ENCODE measurements at regions not wholly inside any gene's neighbourhood (a gene's known extent, or its start where the extent isn't known, plus 50 kb on each side); places are given as distances from the start of the nearest gene placed in this dataset.
A peak's percentile ranks its signal among the peaks of the same experiment; 100 is the strongest.

GRCh38 chr9:134539586-134540194 lies 101.9 kb upstream of the COL5A1 start:
- Histone ChIP-seq H3K27ac (ENCODE audit: insufficient read depth, low read length) (no peak overlapping the region), H3K27me3 (ENCODE audit: control insufficient read depth, insufficient read depth, low read length) (no peaks in the 10 kb centered on the region), H3K79me2 (ENCODE audit: control insufficient read depth, insufficient read depth, low read length) (no peaks in the 10 kb centered on the region), H4K20me1 (ENCODE audit: control insufficient read depth, extremely low read depth, insufficient read depth, low read length) (no peaks in the 10 kb centered on the region), H3K4me3 (replicated peaks in 1 of 4; ENCODE audit: control extremely low read depth in 1 of 4, insufficient read depth in 1 of 4, low read depth in 3 of 4, low read length in 4 of 4) (no peak overlapping the region), H3K9me3 (ENCODE audit: control insufficient read depth, insufficient read depth, low read depth, low read length) (no peaks in the 10 kb centered on the region), H2AFZ (ENCODE audit: low read length) (no peak overlapping the region), H3K9ac (ENCODE audit: insufficient read depth, low read length) (no peak overlapping the region), H3K4me2 (ENCODE audit: extremely low read depth, insufficient read depth, low read length) (no peak overlapping the region), H3K4me1 (ENCODE audit: control insufficient read depth, extremely low read depth, insufficient read depth, low read length) (peaks cover 16% of the 10 kb centered on the region), H3K36me3 (ENCODE audit: control insufficient read depth, insufficient read depth, low read length) (no peaks in the 10 kb centered on the region)
- DNase-seq (ENCODE audit: low read depth in 2 of 2), result peak in 1 of 2 donors; percentile 43
- TF ChIP-seq EZH2 (IDR thresholded peaks at IDR 0.05; ENCODE audit: low read length, missing control alignments), result no peak
- TF ChIP-seq, protein P1, sequence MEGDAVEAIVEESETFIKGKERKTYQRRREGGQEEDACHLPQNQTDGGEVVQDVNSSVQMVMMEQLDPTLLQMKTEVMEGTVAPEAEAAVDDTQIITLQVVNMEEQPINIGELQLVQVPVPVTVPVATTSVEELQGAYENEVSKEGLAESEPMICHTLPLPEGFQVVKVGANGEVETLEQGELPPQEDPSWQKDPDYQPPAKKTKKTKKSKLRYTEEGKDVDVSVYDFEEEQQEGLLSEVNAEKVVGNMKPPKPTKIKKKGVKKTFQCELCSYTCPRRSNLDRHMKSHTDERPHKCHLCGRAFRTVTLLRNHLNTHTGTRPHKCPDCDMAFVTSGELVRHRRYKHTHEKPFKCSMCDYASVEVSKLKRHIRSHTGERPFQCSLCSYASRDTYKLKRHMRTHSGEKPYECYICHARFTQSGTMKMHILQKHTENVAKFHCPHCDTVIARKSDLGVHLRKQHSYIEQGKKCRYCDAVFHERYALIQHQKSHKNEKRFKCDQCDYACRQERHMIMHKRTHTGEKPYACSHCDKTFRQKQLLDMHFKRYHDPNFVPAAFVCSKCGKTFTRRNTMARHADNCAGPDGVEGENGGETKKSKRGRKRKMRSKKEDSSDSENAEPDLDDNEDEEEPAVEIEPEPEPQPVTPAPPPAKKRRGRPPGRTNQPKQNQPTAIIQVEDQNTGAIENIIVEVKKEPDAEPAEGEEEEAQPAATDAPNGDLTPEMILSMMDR (conservative IDR thresholded peaks at IDR 0.05 in 1 of 2, IDR thresholded peaks at IDR 0.05 in 1 of 2; ENCODE audit: low read depth in 1 of 2, low read length in 2 of 2), result no peak

DNA sequence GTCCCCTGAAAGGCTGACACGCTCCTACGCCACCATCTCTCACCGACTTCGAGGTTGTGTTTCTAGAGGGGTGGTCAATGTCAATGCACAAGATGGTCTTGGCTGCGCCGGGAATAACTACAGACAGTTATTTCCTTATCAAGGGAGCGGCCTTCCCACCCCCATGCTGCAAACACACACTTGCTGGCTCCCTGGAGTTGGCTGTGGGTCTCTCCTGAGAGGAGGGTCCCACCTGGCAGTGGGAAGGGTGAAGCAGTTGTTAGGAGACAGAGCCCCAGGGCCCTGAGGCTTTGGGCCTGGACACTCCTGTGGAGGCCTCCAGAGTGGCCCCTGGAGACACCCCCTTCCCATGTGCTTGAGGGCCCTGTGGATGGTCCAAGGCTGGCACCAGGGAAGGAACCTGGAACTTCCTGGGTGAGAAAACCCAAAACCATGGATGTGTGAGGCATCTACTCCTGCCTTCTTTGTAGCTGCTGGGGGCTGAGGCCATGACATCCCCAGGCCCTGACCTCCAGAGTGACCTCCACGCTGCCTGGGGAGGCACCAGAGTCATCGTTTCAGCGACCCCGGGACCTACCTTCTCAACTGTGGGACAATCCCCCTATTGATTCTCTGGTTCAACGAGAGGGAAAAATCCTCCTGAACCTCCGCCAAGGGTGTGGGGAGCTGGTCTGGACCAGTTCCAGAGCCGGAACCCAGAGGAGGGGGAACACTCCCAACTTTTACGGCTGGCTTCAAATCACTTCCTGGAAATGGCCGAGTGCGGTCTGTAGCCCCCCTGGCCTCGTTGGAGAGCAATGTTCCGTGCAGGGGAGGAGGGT lies 101.1 kb upstream of the COL5A1 start:
- TF ChIP-seq, protein P1 (conservative IDR thresholded peaks at IDR 0.05 in 1 of 2, IDR thresholded peaks at IDR 0.05 in 1 of 2; ENCODE audit: low read depth in 1 of 2, low read length in 2 of 2), result no peak
- no peak for TF ChIP-seq EZH2 (IDR thresholded peaks at IDR 0.05; ENCODE audit: low read length, missing control alignments)
- H3K79me2 ChIP-seq (ENCODE audit: control insufficient read depth, insufficient read depth, low read length), result no peaks in the 10 kb centered on the region
- no peaks in the 10 kb centered on the region for H3K9me3 ChIP-seq (ENCODE audit: control insufficient read depth, insufficient read depth, low read depth, low read length)
- H3K9ac ChIP-seq (ENCODE audit: insufficient read depth, low read length), result no peak overlapping the region
- H3K27me3 ChIP-seq (ENCODE audit: control insufficient read depth, insufficient read depth, low read length), result no peaks in the 10 kb centered on the region
- H3K36me3 ChIP-seq (ENCODE audit: control insufficient read depth, insufficient read depth, low read length), result no peaks in the 10 kb centered on the region
- H4K20me1 ChIP-seq (ENCODE audit: control insufficient read depth, extremely low read depth, insufficient read depth, low read length), result no peaks in the 10 kb centered on the region
- DNase-seq (ENCODE audit: low read depth in 2 of 2), result no peak
- no peak overlapping the region for H3K4me3 ChIP-seq (replicated peaks in 1 of 4; ENCODE audit: control extremely low read depth in 1 of 4, insufficient read depth in 1 of 4, low read depth in 3 of 4, low read length in 4 of 4)
- H3K4me2 ChIP-seq (ENCODE audit: extremely low read depth, insufficient read depth, low read length), result no peak overlapping the region
- H3K27ac ChIP-seq (ENCODE audit: insufficient read depth, low read length), result no peak overlapping the region
- H2AFZ ChIP-seq (ENCODE audit: low read length), result no peak overlapping the region
- H3K4me1 ChIP-seq (ENCODE audit: control insufficient read depth, extremely low read depth, insufficient read depth, low read length), result peaks cover 11% of the 10 kb centered on the region

DNA sequence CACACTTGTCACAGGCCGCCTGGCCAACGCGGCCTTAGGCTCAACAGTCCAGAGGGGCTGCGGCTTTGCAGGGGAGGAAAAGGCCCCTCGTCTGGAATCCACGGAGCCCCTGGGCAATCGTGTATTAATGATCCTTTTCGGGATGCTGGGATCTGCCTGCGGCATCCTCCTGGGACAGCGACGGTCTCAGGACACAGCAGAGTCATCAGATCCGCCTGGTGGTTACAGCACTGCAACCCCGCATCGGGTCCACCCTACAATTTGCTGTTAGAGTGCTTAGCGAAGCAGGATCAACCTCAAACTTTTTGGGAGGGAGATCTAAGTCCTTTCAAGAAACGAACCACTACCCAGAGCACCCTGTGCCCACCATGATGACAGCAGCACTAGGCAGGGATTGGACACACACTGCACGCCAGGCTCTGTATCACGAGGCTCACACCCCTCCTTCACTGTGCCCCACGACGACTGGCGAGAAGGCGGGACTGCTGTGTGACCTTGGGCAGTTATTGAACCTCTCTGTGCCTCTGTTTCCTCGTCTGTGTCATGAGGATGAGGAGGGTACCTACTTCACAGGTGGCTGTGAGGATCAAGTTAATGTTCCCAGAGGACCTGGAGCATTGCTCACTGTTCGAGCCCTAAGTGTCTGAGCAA lies 100.4 kb upstream of the COL5A1 start:
- no peak for TF ChIP-seq EZH2 (IDR thresholded peaks at IDR 0.05; ENCODE audit: low read length, missing control alignments)
- TF ChIP-seq, protein P1 (conservative IDR thresholded peaks at IDR 0.05 in 1 of 2, IDR thresholded peaks at IDR 0.05 in 1 of 2; ENCODE audit: low read depth in 1 of 2, low read length in 2 of 2), result no peak
- Histone ChIP-seq H3K36me3 (ENCODE audit: control insufficient read depth, insufficient read depth, low read length) (no peaks in the 10 kb centered on the region), H2AFZ (ENCODE audit: low read length) (no peak overlapping the region), H3K79me2 (ENCODE audit: control insufficient read depth, insufficient read depth, low read length) (no peaks in the 10 kb centered on the region), H3K27me3 (ENCODE audit: control insufficient read depth, insufficient read depth, low read length) (no peaks in the 10 kb centered on the region), H3K27ac (ENCODE audit: insufficient read depth, low read length) (no peak overlapping the region), H3K4me1 (ENCODE audit: control insufficient read depth, extremely low read depth, insufficient read depth, low read length) (peaks cover 11% of the 10 kb centered on the region), H4K20me1 (ENCODE audit: control insufficient read depth, extremely low read depth, insufficient read depth, low read length) (no peaks in the 10 kb centered on the region), H3K9me3 (ENCODE audit: control insufficient read depth, insufficient read depth, low read depth, low read length) (no peaks in the 10 kb centered on the region), H3K4me3 (replicated peaks in 1 of 4; ENCODE audit: control extremely low read depth in 1 of 4, insufficient read depth in 1 of 4, low read depth in 3 of 4, low read length in 4 of 4) (no peak overlapping the region), H3K4me2 (ENCODE audit: extremely low read depth, insufficient read depth, low read length) (no peak overlapping the region), H3K9ac (ENCODE audit: insufficient read depth, low read length) (no peak overlapping the region)
- DNase-seq (ENCODE audit: low read depth in 2 of 2), result no peak
